ENCODE measurements at regions not wholly inside any gene's neighbourhood (a gene's known extent, or its start where the extent isn't known, plus 50 kb on each side); places are given as distances from the start of the nearest gene placed in this dataset.
"Not testable (repeated sequence)": the region's sequence is repeated elsewhere in the genome, so short reads cannot be mapped to it uniquely, and the experiment has no call there.

GRCh38 chr1:242912855-242913254 lies 342.2 kb downstream of the CEP170 start:
- H3K9me3 ChIP-seq (ENCODE audit: control insufficient read depth, low read length); intact Hi-C loops (cut with DNase I); H3K27ac ChIP-seq (ENCODE audit: low read length); H3K4me1 ChIP-seq (ENCODE audit: control insufficient read depth, insufficient read depth, low read length); H3K4me3 ChIP-seq (ENCODE audit: low read length); H3K27me3 ChIP-seq (ENCODE audit: control insufficient read depth, insufficient read depth); ATAC-seq; DNase-seq: not testable (repeated sequence)
- 82% methylated on average over 1 of the region's 1 CpG for WGBS

- H3K27ac ChIP-seq (ENCODE audit: low read length); H3K4me3 ChIP-seq (ENCODE audit: low read length); H3K27me3 ChIP-seq (ENCODE audit: control insufficient read depth, insufficient read depth); ATAC-seq; H3K9me3 ChIP-seq (ENCODE audit: control insufficient read depth, low read length); DNase-seq; intact Hi-C loops (cut with DNase I); H3K4me1 ChIP-seq (ENCODE audit: control insufficient read depth, insufficient read depth, low read length): not testable (repeated sequence)
- 60% methylated on average over 2 of the region's 2 CpGs for WGBS
These were observed 354.5 kb downstream of the CEP170 start for GRCh38 chr1:242900558-242900957.

- intact Hi-C loops (cut with DNase I), result no loop called here
- WGBS, result 4% methylated on average over 42 of the region's 42 CpGs
- Histone ChIP-seq H3K4me1 (ENCODE audit: control insufficient read depth, insufficient read depth, low read length) (no peaks in the 10 kb centered on the region), H3K4me3 (ENCODE audit: low read length) (no peak overlapping the region), H3K9me3 (ENCODE audit: control insufficient read depth, low read length) (no peaks in the 10 kb centered on the region), H3K27ac (ENCODE audit: low read length) (no peak overlapping the region), H3K27me3 (ENCODE audit: control insufficient read depth, insufficient read depth) (no peaks in the 10 kb centered on the region)
- DNase-seq, result peak in 2 of 3 donors; percentile 54 to 66
- peak; percentile 31 to 71 for ATAC-seq
These were observed 364.8 kb downstream of the CEP170 start for GRCh38 chr1:242890192-242890741.

DNA sequence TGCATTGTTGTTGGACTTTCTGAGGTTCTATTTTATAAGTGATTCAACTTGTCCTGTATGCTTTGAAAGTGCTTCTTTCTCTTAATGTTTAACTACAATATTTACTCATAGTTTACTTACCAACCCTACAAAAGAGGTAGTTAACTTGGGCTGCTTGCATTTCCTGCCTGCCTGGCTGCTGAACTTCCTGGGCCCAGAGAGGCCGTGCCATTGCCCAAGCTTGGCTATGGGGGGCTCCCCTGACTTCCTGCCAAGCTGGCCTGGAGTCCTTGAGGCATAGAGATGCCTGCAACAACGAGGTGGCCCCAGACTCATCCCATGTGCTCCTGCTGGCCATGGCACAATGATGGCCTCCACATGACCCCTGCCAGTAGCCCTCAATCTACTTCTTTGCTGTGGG lies 361.6 kb upstream of the PLD5 start:
- no peaks in the 10 kb centered on the region for H3K27me3 ChIP-seq (ENCODE audit: control insufficient read depth, insufficient read depth)
- 21% methylated on average over 2 of the region's 2 CpGs for WGBS
- no peak for DNase-seq
- H3K4me3 ChIP-seq (ENCODE audit: low read length), result no peak overlapping the region
- no peaks in the 10 kb centered on the region for H3K9me3 ChIP-seq (ENCODE audit: control insufficient read depth, low read length)
- H3K27ac ChIP-seq (ENCODE audit: low read length), result no peak overlapping the region
- H3K4me1 ChIP-seq (ENCODE audit: control insufficient read depth, insufficient read depth, low read length), result no peaks in the 10 kb centered on the region
- intact Hi-C loops (cut with DNase I), result no loop called here
- no peak for ATAC-seq

- H3K27me3 ChIP-seq (ENCODE audit: control insufficient read depth, insufficient read depth); H3K4me3 ChIP-seq (ENCODE audit: low read length); DNase-seq; H3K4me1 ChIP-seq (ENCODE audit: control insufficient read depth, insufficient read depth, low read length); H3K27ac ChIP-seq (ENCODE audit: low read length); ATAC-seq; intact Hi-C loops (cut with DNase I); H3K9me3 ChIP-seq (ENCODE audit: control insufficient read depth, low read length): not testable (repeated sequence)
- WGBS, result 78% methylated on average over 5 of the region's 5 CpGs
These were observed 355.5 kb upstream of the PLD5 start for GRCh38 chr1:242880022-242880421.

DNA sequence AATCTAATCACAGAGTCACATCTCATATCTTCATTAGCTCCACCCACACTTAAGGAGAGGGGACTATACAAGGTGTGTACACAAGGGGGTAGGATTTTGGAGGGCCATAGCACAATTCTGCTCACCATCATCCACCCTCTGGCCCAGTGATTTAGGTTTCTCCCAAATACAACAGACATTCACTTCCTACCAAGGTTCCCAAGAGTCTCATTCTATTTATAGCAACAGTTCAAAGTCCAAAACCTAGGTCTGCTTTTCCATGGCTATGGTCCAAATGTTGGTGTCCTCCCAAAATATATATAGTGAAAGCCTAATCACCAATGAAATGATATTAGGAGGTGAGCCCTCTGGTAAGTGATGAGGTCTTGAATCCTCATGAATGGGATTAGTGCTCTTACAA lies 353.2 kb upstream of the PLD5 start:
- H3K27me3 ChIP-seq (ENCODE audit: control insufficient read depth, insufficient read depth), result no peaks in the 10 kb centered on the region
- H3K4me3 ChIP-seq (ENCODE audit: low read length), result no peak overlapping the region
- intact Hi-C loops (cut with DNase I), result no loop called here
- H3K27ac ChIP-seq (ENCODE audit: low read length), result no peak overlapping the region
- ATAC-seq (no peak), DNase-seq (no peak)
- H3K9me3 ChIP-seq (ENCODE audit: control insufficient read depth, low read length), result no peaks in the 10 kb centered on the region
- peaks cover 6% of the 10 kb centered on the region for H3K4me1 ChIP-seq (ENCODE audit: control insufficient read depth, insufficient read depth, low read length)

DNA sequence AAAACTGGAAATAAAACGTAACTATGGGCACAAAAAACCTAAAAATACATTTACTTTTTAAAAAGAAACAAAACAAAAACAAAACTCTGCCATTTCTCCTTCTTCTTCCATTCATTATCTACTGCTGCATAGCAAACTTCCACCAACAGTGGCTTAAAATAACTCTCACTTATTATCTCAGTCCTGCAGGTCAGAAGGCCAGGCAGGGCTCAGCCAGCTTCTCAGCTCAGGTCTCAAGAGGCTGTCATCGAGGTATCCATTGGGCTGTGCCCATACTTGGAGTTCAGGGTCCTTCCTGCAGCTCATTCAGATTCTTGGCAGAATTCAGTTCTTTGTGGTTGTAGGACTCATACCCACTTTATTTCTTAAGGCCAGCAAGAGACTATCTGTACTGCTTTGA lies 352.7 kb upstream of the PLD5 start:
- H3K27ac ChIP-seq (ENCODE audit: low read length), result no peak overlapping the region
- H3K9me3 ChIP-seq (ENCODE audit: control insufficient read depth, low read length), result no peaks in the 10 kb centered on the region
- WGBS, result 12% methylated on average over 2 of the region's 2 CpGs
- DNase-seq (peak in 1 of 3 donors; percentile 58), ATAC-seq (peak in 1 of 2 donors; percentile 88)
- no peaks in the 10 kb centered on the region for H3K27me3 ChIP-seq (ENCODE audit: control insufficient read depth, insufficient read depth)
- no peak overlapping the region for H3K4me3 ChIP-seq (ENCODE audit: low read length)
- intact Hi-C loops (cut with DNase I), result no loop called here
- H3K4me1 ChIP-seq (ENCODE audit: control insufficient read depth, insufficient read depth, low read length), result peaks cover 6% of the 10 kb centered on the region

DNA sequence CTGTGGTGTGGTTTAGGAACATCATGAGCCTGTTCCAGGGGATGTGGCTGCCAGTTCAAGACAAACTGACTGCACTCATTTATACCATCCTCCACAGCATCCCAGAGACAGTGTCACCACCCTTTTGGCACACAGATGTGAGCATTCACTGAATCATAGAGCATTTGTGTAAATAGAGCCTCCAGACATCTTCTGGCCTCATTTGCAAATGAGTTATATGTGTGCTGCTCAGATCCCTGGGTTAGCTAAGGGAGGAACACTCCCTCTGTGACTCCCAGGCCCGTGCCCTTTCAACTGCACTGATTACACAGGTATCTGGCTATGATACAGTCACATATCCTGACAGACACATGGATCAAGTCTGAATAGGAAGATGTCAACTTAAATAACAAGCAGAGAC lies 351.5 kb upstream of the PLD5 start:
- WGBS, result 25% methylated on average over 1 of the region's 1 CpG
- intact Hi-C loops (cut with DNase I), result no loop called here
- no peak overlapping the region for H3K27ac ChIP-seq (ENCODE audit: low read length)
- no peaks in the 10 kb centered on the region for H3K9me3 ChIP-seq (ENCODE audit: control insufficient read depth, low read length)
- no peaks in the 10 kb centered on the region for H3K27me3 ChIP-seq (ENCODE audit: control insufficient read depth, insufficient read depth)
- no peak for ATAC-seq
- no peak for DNase-seq
- H3K4me3 ChIP-seq (ENCODE audit: low read length), result no peak overlapping the region
- H3K4me1 ChIP-seq (ENCODE audit: control insufficient read depth, insufficient read depth, low read length), result peaks cover 6% of the 10 kb centered on the region

- Histone ChIP-seq H3K4me3 (ENCODE audit: low read length) (no peak overlapping the region), H3K27me3 (ENCODE audit: control insufficient read depth, insufficient read depth) (no peaks in the 10 kb centered on the region), H3K9me3 (ENCODE audit: control insufficient read depth, low read length) (no peaks in the 10 kb centered on the region), H3K4me1 (ENCODE audit: control insufficient read depth, insufficient read depth, low read length) (peaks cover 6% of the 10 kb centered on the region), H3K27ac (ENCODE audit: low read length) (no peak overlapping the region)
- DNase-seq, result no peak
- intact Hi-C loops (cut with DNase I), result no loop called here
- ATAC-seq, result no peak
- WGBS, result 38% methylated on average over 1 of the region's 1 CpG
These were observed 349.2 kb upstream of the PLD5 start for GRCh38 chr1:242873661-242874060.

DNA sequence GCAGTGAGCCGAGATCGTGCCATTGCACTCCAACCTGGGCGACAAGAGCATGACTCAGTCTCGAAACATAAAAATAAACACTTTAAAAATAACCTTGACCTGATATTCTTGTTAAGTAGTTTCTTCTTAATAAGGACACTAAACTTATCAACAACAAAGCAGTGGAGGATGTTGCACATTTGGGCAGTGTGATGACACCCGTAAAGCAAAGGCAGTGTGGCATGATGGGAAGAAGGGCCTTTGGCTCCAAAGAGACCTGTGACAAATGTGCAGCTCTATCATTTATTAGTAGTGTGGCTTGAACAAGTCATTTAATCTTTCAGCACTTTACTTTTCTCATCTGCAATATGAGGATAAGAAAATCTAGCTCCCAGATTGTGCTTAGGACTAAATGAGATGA lies 348.0 kb upstream of the PLD5 start:
- peaks cover 3% of the 10 kb centered on the region for H3K4me1 ChIP-seq (ENCODE audit: control insufficient read depth, insufficient read depth, low read length)
- 63% methylated on average over 5 of the region's 5 CpGs for WGBS
- DNase-seq (no peak), ATAC-seq (peak in 1 of 2 donors; percentile 92)
- H3K9me3 ChIP-seq (ENCODE audit: control insufficient read depth, low read length), result no peaks in the 10 kb centered on the region
- no peak overlapping the region for H3K27ac ChIP-seq (ENCODE audit: low read length)
- intact Hi-C loops (cut with DNase I), result no loop called here
- no peaks in the 10 kb centered on the region for H3K27me3 ChIP-seq (ENCODE audit: control insufficient read depth, insufficient read depth)
- H3K4me3 ChIP-seq (ENCODE audit: low read length), result no peak overlapping the region

DNA sequence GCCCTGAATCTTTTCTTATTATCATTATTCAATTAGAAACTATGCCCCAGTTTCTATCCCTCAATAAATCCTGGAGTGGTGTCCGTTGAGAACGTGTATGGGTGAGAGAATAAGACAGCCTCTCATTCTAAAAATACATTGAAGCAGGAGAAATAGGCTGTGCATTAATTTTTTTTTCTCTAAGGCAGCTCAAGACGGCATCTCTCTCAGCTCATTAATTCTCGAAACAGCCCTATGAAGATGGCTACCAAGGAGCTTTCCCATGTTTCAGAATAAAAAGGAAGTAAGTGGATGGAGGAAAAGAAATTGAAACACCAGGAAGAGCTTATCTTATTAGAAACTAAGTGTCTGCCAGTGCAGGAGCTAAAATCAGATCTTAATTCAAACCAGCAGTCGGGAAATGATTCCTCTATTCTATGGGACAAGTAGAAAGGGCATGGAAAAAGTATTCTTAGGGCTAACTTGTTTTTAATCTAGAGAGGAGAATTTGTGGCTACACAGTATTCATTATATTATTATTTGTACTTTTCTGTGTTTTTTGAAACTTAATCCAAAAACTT lies 347.1 kb upstream of the PLD5 start:
- Histone ChIP-seq H3K4me3 (ENCODE audit: low read length) (no peak overlapping the region), H3K9me3 (ENCODE audit: control insufficient read depth, low read length) (no peaks in the 10 kb centered on the region), H3K27me3 (ENCODE audit: control insufficient read depth, insufficient read depth) (no peaks in the 10 kb centered on the region), H3K27ac (ENCODE audit: low read length) (no peak overlapping the region), H3K4me1 (ENCODE audit: control insufficient read depth, insufficient read depth, low read length) (peaks cover 3% of the 10 kb centered on the region)
- intact Hi-C loops (cut with DNase I), result no loop called here
- WGBS, result 46% methylated on average over 5 of the region's 5 CpGs
- DNase-seq (no peak), ATAC-seq (no peak)

DNA sequence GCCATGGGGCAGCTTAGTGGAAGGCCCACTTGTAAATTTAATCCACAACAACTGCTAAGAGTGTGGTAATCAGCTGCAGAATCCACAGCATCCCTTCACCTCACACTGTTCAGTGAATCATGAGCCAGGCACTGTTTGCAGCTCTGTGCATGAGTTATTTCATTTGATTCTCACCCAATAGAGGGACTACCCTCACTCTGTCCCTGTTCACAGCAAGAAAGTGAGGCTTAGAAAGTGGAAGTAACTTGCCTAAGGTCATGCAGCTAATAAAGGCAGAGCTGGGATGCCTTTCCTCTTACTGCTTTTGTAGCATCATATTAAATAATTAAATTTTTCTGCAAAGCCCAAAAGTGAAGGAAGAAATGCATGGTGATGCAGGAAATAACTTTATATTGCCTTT lies 346.5 kb upstream of the PLD5 start:
- intact Hi-C loops (cut with DNase I), result no loop called here
- peaks cover 1% of the 10 kb centered on the region for H3K4me1 ChIP-seq (ENCODE audit: control insufficient read depth, insufficient read depth, low read length)
- no peak overlapping the region for H3K27ac ChIP-seq (ENCODE audit: low read length)
- no peaks in the 10 kb centered on the region for H3K27me3 ChIP-seq (ENCODE audit: control insufficient read depth, insufficient read depth)
- H3K9me3 ChIP-seq (ENCODE audit: control insufficient read depth, low read length), result no peaks in the 10 kb centered on the region
- DNase-seq (no peak), ATAC-seq (no peak)
- no peak overlapping the region for H3K4me3 ChIP-seq (ENCODE audit: low read length)

Measured in right cardiac atrium (tissue), 5 donors.